ENCODE measurements at regions not wholly inside any gene's neighbourhood (a gene's known extent, or its start where the extent isn't known, plus 50 kb on each side); places are given as distances from the start of the nearest gene placed in this dataset.
"Not testable (repeated sequence)": the region's sequence is repeated elsewhere in the genome, so short reads cannot be mapped to it uniquely, and the experiment has no call there.

DNA sequence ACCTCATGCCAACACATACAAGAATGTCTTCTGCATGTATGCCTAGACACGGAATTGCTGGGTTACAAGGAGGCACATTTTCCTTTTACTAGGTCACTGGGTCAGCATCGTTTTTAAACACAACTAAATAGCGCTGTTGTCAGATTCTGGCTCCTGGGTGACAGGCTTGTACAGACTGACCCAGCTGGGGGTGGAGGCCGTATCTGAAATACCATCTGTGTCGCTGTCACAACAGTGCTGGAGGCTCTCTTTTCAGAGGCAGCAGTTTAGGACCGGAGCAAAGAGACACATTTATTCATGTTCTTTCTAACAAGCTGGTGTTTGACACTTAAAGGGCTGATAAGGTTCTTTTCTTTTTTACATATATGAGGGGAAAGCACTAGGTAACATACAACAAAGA is 403.0 kb upstream of the ASIC2 start:
- no peak for DNase-seq (ENCODE audit: low read depth)

DNA sequence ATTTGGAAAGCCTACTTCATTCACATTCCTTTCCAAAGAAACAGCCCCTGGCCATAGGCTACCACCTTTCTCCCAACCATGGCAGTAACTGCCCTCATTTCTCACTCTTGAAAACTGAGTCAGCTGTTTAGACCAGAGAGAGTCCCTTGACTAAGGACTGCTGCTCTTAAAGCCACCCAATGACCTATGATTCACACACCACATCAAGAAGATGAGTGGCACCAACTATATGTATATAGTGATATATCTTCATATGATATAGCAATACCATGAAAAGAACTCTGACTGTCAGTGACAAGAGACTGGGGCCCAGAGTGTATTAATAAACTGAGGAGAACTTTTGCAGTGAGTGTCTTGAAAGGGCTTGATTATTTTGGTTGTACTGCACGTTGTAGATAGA is 404.5 kb upstream of the ASIC2 start:
- no peak for DNase-seq (ENCODE audit: low read depth)

DNA sequence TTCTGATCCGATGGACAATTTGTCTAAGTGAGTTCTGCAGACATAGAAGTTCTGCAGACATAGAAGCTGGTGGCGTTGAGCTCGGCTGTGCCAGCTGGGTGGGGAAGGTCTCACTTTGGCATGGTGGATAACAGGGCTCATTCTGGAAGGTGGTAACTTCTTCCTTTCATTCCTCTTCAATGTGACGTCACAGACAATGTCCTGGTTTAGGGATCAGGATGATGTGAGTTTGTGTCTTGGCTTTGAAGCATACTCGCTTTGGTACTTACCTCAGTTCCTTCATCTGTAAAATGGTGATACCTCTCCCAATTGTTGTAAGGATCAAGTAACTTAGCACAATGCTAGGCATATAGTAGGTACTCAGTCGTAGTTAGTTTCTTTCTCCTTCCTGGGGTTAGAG is 408.8 kb upstream of the ASIC2 start:
- no peak for DNase-seq (ENCODE audit: low read depth)

DNA sequence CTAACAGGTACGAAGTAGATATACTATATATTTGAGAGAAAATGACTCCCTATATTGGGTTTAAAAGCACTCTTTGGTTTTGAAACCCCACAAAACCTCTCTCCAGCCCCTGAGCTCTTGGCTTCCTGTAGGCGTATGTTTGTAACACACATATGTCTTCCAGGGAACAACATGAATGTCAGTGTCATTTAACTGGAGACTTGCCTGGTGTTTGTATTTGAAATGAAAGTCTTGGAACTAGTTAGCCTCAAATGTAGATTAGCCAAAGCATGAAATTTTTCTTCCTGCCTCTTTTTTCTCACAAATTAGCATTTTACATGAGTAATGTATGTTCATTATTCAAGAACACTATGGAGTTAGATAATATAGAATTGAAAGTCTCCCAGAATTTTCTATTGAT is 411.8 kb upstream of the ASIC2 start:
- DNase-seq (ENCODE audit: low read depth) = no peak

DNA sequence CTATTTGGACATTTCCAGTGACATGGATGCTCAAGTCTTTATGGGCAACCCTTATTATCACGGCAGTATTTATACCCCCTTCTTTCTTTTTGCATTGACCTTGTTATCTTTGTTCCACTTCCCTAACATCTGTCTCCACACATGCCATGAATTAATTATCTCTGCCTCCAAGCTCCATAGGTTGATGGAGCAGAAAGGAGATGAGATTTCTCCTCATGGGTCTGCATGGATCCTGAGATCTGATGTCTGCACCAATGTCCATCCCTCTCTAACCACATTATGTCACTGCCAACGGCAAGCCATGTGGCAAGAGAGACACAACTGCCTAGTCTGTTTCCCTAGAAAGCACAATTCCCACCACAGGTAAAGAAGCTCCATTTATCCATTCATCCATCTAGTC is 416.8 kb upstream of the ASIC2 start:
- DNase-seq (ENCODE audit: low read depth) = no peak

DNA sequence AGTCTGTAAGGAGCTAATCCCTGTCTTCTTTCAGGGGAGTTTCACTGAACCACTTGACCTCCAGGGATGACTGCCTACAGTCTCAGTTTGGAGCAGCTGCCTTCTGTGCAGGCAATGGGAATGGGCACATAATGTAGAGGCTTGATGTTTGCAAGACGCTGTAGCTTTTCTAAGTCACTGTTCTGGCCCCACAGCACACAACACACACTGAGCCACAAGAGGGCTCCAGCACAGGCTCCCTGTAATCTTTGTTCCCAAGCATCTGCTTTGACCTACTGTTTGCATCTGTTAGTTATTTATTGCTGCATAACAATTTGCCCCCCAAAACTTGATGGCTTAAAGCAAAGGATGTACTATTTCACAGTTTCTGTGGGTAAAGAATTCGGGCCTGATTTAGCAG is 419.0 kb upstream of the ASIC2 start:
- DNase-seq (ENCODE audit: low read depth) = no peak

DNA sequence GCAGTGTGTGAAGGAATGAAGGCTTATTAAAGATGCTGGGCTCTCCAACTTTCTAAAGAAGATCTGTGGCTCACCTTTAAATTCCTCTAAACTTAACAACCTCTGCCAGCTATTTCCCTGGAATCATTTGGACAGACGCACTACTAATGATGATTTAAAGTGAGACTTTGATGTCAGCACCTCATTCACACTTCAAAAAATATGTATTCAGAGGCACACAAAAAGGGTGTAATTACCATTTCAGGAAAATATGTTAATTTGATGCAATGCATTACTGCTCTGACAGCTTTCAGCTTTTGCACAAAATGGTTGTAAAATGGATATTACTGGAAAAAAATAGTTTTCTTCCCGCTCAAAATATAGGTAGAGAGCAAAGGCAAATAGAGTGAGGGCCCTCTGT is 423.9 kb upstream of the ASIC2 start:
- DNase-seq (ENCODE audit: low read depth) = no peak

DNA sequence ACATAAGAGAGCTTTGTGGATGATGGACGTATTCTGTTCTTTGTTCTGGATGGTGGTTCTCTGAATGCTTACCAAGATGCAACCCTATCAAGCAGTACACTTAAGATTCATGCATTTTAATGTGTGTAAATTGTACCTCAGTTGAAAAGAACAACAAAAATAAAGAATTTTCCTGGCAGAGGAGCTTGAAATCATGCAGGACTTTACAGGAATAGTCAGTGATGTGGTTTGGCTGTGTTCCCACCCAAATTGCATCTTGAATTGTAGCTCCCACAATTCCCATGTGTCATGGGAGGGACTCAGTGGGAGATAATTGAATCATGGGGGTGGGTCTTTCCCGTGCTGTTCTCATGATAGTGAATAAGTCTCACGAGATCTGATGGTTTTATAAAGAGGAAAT is 430.6 kb upstream of the ASIC2 start:
- not testable (repeated sequence) for DNase-seq (ENCODE audit: low read depth)

DNA sequence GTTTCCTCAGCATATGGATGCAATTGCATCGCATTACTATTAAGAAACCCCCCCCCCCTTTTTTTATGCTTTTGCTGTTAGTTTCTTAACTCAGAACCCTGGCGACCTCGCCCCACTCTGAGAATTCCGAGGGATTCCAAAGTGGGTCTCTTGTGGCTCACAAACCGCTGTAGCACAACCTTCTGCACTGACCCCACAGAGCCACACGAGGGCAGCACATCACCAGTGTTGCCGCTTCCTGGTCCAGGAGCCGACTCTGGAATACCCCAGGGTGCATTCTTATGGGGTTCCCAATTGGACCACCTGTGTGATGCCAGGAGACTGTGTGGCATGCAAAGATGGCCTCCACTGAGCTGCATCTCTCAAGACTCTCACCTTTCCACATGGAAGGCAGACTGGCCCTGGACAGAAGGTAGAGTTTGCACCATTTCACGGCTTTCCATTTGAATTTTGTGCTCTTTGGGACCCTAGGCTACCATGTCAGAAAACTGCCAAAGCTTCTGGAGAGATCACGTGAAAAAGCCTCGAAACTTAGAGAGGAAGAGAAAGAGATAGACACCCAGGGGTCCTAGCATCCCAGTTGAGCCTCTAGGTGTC is 432.7 kb upstream of the ASIC2 start:
- DNase-seq (ENCODE audit: low read depth) = peak; percentile 24

DNA sequence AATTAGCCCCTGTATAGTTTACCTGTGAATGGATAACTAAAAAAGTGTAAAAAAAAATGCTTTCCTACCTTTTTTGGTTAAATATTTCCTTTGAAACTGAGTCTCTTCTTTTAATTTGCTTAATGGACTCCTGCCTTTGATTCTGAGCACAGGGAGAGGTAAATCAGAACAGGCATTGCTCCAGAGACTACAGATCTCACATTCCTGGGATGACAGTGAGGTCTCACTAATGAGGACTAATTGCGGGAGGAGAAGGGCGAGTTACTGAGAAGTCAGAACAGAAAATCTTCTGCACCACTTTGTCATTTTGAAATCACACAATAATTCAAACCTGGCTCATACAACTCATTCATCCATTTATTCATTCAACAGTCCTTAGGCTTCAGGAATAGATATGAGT is 437.0 kb upstream of the ASIC2 start:
- no peak for DNase-seq (ENCODE audit: low read depth)

DNA sequence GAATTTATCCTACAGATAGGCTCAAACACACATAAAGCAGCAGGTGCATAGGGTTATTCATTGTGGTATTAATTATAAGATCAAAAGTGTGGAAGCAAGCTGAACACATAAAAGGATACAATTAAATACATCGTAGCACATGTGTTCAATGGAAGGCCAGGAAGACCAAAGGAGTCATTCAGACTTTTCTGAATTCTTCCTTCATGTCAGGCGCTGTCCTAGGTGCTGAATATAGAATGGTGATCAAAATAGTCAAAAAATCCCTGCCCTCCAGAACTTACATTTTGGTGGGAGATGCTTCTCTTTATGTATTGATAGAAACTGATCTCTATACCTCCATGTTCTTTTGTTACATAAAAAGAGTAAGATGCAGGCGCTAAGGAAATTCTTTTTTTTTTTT is 439.0 kb upstream of the ASIC2 start:
- DNase-seq (ENCODE audit: low read depth) = peak; percentile 6

DNA sequence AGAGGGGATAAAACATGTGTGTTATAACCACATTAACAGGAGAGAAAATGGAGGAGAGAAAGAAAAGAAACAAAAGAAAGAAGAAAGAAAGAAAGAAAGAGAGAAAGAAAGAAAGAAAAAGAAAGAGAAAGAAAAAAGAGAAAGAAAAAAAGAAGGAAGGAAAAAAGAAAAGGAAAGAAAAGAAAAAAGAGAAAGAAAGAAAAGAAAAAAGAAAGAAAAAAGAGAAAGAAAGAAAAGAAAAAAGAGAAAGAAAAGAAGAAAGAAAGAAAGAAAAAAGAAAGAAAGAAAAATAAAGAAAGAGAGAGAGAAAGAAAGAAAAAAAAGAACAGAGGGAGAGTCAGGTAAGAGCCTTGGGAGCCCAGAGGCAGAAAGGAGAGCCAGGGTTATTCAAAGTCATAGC is 446.6 kb upstream of the ASIC2 start:
- no peak for DNase-seq (ENCODE audit: low read depth)

DNA sequence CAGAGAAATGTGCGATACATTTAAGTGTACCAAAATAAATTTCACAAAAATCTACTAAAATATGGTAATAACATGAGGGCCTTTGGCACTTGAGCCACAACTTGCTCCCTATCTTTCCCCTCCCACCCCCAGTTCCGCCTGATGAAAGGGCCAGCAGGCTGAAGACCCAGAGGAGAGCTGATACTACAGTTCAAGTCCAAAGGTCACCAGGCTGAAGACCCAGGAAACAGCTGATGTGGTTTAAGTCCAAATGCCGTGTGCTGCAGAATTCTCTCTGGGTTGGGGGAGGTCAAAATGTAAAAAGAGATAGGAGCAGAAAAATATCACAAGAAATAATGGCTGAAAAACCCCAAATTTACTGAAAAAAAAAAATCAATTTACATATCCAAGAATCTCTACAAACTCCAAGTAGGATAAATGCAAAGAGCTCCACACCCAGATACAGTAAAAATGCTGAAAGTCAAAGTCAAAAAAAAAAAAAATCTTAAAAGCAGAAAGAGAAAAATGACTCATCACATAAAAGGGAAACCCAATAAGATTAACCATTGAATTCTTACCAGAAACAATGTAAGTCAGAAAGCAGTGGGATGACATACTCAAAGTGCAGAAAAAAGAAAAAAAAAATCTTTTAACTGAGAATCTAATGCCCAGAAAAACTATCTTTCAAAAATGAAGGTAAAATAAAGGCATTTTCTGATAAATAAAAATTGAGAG is 452.1 kb upstream of the ASIC2 start:
- no peak for DNase-seq (ENCODE audit: low read depth)

DNA sequence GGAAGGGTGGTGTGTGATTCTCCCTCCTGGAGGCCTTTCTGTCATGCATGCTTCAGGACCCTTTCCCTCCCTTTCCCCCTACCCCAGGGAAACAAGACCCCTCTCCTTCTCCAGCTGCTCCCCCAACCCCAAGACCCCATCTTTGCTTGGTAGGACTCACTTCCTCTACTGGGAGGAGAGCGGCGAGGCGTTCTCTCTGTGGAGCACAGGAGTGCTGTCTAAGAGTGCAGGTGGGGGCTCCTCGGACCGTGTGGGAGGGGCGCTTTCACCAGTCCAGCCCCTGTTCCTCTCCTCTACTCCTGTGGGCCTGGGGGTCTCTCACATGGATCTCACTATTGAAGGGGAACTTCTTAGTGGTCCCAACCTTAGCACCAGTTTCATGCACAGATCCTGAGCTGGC is 456.1 kb upstream of the ASIC2 start:
- no peak for DNase-seq (ENCODE audit: low read depth)

DNA sequence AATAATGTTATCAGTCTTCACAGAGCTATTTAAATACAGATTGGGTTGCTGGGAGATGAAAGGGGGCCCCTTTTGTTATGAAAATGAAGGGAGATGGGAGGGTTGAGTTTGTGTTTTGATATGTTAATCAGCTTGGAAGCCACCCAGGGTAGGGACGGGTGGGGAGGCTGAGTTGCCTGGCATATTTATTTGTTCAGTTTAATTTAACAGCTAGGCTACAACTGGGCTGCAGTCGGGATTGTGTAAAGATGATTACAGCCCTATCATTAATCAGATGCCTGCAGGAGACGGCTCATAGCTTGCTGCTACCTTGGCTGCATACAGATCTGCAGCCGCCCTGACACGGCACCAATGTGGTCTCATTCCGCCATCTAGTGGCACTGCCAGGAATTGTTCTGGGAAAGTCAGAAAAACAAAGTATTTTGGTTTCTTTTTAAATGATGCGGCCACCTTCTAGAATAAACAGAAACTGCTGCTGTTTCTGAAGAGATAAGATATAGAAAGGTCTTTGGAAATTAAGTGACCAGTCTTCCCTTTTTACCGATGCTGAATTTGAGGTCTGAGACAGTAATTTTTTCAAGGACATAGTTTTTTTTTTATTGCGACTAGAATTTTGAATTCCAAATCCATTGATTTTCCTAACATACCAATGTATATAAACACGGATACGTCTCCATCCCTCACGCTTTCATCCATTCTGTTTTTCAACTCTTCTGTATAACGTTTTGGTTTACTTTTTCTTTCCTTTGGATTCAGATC is 458.0 kb upstream of the ASIC2 start:
- peak; percentile 65 for DNase-seq (ENCODE audit: low read depth)

DNA sequence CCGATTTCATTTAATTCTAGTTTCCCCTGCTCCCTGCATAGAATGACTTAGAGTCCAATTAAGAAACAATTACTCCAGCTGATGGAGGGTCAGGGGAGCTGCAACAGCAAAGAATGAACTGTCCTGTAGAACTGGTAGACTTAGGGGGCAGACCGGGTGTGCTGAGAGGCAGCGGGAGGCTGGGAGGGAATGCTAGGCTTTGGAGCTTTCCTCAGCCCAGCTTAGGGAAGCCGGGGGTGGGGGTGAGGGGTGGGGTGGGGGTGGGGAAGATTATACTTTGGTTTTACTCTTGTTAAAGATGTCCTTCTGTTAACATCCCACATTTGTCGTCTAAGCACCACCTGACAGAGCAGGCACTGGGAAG is 458.6 kb upstream of the ASIC2 start:
- DNase-seq (ENCODE audit: low read depth) = no peak

DNA sequence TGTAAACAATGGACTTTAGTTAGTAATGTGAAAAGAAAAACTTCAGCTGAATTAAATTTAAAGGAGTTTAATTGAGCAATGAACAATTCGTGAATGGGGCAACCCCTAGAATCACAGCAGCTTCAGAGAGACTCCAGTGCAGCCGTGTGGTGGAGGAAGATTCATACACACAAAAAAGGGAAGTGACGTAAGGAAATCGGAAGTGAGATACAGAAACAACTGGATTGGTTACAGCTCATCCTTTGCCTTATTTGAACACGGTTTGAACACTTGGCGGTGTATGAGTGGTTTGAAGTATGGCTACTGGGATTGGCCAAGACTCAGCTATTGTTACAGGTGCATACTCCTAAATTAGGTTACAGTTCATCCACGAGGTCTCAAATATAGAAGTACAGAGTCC is 460.4 kb upstream of the ASIC2 start:
- DNase-seq (ENCODE audit: low read depth) = no peak

DNA sequence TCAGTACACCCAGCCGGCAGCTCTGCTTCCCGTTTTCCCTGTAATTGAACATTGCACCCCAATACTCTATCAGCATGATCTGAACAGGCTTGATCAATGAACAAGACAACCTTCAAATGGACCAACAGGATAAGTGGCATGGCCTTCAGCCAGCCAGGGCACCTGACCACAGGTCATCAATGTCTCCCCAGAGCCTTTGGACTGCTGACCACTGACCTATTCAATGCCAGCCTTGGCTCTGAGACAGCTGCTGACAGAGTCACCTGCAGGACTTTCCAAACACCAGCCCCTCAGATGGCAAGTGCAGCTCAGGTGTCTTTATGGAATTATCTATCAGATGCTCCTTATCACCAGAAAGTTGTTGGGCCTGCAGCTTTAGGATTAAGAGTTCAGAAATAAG is 462.9 kb upstream of the ASIC2 start:
- no peak for DNase-seq (ENCODE audit: low read depth)

DNA sequence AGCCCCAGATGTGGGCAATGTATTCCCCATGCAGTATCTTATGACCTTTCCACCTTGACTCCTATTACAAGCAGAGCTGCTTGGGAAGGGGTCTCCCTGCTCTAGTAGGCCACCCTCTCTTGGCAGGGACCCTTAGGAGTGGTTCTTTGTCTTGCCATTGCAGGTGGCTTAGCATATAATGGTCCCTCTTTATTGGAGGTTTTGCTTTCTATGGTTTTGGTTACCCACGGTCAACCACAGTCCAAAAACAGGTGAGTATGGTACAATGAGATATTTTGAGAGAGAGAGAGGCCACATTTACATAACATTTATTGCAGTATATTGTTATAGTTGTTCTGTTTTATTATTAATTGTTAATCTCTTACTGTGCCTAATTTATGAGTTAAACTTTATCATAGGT is 472.8 kb upstream of the ASIC2 start:
- DNase-seq (ENCODE audit: low read depth) = no peak

DNA sequence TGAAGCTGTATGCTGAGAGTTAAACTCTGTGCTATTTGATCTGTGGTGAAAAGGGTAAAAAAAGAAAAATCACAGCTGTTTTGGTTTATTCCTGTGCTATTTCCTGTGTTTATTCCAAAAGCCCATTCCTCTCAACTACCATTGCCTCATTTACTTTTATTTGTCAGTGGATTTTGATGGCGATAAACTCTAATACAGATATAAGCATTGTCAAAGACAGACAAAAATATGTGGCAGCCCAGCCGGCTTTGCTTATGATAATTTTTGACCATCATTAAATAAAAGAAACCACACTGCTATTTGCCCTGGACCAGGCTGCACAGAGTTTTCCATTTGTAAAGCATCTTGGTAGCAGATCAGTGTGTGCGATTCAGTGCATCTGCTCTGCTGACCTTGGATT is 473.6 kb upstream of the ASIC2 start:
- no peak for DNase-seq (ENCODE audit: low read depth)

DNA sequence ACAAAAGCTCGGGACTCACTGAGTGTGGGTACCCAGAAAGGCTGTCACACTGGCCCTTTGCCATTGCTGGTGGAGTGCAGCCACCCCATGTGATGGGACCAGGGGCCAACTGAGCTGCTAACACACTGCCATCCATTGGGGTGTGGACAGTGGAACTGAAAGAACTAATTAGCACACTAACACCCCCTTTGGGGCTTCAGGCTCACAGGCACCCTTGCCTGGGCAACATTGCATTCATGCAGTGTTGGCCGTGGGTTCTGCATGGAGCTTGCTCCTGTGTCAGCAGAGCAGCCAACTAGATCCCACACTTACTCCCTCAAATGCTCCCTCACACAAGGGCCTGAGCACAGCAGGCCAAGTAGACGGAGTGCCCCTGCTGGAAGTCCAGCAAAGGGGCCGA is 476.0 kb upstream of the ASIC2 start:
- no peak for DNase-seq (ENCODE audit: low read depth)

DNA sequence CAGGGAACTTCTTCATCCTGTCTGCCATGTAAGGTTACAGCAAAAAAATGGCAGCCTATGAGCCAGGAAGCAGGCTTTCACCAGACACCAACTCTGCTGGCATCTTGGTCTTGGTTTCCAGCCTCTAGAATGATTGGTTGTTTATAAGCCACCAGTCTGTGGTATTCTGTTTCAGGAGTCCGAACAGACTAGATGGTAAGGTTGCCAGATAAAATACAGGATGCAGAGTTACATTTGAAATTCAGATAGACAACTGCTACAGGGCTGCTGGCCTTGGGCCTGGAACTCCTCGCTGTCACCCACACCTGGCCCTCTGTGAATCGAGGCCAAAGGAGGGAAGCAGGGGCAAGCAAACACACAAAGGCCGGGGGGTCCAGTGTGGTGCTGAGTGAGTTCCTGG is 478.8 kb upstream of the CCL2 start:
- no peak for DNase-seq (ENCODE audit: low read depth)

DNA sequence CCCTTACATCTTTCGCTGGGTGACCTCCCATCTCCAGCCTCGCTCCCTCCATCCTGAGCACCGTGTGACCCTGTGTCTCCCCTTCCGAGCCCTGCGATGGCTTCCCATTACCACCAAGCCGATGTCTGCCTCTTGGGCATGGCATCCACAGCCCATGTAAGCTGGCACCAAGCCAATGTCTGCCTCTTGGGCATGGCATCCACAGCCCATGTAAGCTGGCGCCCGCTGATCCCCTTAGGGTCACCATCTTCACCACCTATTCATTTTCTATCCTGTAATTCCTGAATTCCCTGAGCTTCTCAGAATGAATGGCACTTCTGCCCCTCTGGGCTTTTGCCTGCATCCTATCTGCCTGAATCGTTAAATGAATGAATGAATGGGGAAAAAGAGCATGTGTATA is 478.2 kb upstream of the CCL2 start:
- no peak for DNase-seq (ENCODE audit: low read depth)

DNA sequence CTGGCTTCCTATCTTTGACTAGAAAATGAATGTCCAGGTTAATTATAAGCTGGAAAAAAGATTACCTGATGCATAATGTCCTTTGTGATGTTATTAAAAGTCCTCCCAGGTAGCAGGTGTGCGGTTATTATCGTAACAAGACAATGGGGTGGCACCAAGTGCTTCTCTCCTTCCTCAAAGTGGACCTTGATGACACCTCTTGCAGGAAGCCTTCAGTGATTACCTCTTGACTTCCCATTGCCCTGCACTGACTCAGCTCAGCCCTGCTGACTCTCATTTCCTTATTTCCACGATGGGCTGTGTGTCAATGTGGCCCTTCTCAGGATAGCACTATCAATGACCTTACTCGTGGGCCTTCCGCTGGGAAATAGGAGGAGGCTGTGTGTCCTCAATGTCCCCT is 477.4 kb upstream of the CCL2 start:
- DNase-seq (ENCODE audit: low read depth) = no peak
